Retina (tissue), 1 donor: ENCODE measurements at regions not wholly inside any gene's neighbourhood (a gene's known extent, or its start where the extent isn't known, plus 50 kb on each side); places are given as distances from the start of the nearest gene placed in this dataset.
A peak's percentile ranks its signal among the peaks of the same experiment; 100 is the strongest.

Source experiments
- DNase-seq: peaks from one replicate; pipeline ENCODE4 v3.0.0-alpha.2; 2016

DNA sequence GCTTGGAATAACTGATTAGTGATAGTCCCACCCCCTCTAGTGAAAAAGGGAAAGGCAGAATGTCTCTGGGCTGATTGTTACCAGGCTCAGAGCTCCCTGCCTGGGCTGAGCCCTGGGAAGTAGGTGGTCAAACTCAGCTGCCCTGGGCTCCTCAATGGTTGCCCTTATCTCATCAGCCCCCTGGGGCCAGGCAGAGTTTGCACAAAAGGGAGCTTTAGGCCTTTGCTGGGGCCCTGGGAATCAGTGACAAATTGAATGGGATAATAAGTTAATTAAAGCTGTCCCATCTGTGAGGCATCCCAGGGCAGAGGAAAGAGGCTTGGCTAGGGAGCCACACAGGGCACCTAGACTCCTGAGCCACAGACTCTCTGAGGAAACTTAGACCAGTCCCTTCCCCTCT is 89.0 kb downstream of the EFNB1 start:
- DNase-seq, result peak; percentile 40

DNA sequence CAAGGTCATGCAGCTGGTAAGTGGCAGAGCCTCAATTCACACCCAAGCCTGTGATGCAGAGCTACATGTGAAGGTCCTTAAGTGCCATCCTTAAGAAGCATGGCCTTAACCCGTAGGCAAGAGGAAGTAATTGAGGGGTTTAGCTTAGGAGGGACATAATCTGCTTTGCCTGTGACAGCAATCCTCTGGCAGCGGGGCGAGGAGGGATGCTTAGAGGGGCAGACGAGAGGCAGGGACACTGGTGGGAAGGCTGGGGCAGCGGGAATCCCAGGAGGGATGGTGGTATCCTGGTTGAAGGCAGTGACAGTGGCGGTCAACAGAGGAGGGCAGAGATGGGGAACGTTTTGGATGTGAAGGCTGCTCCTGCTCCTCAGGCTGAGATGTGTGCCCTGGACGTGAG is 88.1 kb downstream of the EFNB1 start:
- no peak for DNase-seq

DNA sequence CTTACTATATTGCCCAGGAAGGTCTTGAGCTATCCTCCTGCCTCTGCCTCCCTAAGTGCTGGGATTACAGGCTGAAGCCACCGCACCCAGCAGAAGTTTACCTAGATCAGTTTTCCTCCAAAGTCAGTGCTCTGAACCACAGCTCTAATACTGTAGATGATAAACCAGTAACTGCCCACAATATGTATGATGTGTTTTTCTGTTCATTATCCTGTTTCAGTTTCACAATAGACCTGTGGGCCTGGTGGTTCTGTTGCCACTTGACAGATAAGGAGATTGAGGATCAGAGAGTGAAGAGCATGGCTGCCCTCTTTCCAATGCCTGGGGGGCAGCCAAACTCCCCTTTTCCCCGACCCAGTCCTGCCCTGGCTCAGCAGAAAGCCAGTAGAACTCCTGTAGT is 87.0 kb downstream of the EFNB1 start:
- DNase-seq, result no peak

DNA sequence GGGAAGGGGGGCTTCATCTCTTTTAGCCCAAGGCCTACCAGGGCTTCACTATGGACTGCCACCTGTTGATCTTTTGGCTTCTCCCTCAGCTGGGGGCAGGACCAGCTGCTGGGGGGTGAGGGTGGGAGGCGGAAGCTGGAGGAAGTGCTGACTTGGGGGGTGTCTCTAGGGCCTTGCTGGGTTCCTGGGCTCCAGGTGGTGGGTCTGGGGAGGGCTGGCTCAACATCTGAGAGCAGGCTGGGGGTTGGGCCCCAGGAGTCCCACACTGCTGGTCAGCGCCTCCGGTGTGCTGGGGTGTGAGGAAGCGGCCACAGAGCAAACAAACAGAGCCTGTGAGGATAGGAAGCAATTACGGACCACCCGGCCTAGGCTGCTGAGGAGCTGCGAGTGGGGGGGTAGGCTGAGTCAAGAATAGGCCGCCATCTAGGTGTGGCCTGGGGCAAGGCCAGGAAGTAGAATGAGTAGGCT is 85.7 kb downstream of the EFNB1 start:
- no peak for DNase-seq

DNA sequence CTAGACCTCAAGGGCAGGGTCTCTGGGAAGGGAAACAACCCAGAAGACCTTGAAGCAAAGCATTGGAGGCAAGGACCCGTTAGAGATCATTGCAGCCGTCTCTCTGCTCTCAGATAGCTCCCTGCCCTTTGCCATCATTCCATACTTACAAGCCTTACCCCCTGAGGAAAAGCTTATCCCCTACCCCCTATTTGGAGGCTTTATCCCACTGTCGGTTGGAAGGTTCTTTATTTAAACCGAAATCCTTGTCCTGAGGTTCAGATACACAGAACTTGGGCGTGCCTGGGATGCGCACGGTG is 84.4 kb downstream of the EFNB1 start:
- peak; percentile 56 for DNase-seq

- peak; percentile 67 for DNase-seq
These were observed 83.3 kb downstream of the EFNB1 start for GRCh38 chrX:68912113-68912512.

GRCh38 chrX:68910731-68911428 is 82.1 kb downstream of the EFNB1 start:
- DNase-seq, result no peak

- no peak for DNase-seq
These were observed 81.1 kb downstream of the EFNB1 start for GRCh38 chrX:68909945-68910344.

DNA sequence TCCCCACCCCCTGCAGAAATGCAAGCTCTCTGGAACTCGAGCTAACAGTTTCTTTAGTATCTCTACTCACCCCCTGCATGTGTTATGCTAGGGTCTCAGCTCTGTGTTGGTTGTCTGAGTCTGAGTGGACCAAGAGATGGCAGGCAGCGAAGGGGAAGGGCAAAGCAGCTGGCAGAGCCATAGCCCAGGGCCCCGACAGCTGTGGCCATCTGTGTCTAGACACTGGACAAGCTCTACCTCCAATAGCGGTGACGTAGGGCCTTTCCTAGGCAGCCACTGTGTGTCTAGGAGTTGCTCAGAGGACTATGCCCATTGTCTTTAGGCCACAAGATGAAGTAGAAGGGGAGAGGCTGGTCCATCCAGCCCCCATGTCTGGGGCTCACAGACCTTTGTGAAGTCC is 79.2 kb downstream of the EFNB1 start:
- no peak for DNase-seq

DNA sequence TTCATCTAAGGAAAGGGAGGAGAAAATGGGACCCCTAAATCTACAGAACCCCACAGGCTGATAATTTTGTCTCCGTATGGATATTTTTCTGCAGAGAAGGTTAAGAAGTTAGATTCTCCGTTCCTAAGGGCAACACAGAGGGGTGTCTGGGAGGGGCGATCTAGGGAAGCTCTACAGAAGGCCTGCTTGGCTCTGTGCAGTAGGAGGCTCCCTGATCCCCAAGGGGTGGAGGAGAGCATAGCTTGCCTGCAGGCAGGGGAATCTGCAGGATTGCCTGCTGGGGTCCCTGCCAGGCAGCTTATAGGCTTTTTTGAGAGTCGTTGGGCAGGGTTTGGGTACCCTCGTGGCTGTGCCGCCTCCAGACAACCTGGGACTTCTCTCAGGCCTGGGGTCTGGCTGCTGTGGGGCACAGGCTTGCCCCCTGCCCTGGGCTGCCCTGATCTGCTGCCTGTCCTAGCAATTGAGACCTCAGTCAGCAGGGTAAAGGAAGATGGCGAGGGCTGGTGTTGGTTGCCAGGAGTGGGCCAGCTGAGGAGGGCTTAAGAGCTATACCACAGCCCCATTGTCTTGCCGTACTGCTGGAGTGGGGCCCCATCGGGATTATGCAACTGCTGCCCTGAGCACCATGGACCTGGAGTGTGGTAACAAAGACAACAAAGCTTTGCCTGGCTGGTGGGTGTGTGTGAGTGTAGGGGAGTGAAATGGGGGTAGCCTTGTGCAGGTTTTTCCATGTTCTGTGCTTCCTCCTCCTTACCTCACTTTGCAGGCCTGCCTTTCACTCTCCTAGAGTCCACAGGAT is 74.1 kb downstream of the EFNB1 start:
- no peak for DNase-seq

- no peak for DNase-seq
These were observed 72.7 kb downstream of the EFNB1 start for GRCh38 chrX:68901519-68901918.

- no peak for DNase-seq
These were observed 69.8 kb downstream of the EFNB1 start for GRCh38 chrX:68898598-68898997.

- no peak for DNase-seq
These were observed 68.5 kb downstream of the EFNB1 start for GRCh38 chrX:68897118-68897945.

DNA sequence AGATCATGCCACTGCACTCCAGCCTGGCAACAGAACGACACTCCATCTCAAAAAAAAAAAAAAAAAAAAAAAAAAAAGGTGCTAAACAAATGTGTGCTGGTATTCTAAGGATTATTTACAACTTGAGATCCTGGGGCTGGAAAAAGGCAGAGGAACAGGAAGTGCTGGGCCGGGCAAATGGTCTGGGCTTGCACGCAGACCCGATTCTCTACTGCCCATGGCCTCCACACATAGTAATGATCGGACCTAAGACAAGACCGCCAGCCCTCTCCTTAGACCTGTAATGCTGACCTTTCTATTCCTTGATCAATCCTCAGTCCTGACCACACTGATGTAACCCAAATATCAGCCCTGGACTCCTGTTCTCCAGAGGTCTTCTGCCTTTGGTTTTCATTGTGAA is 67.8 kb downstream of the EFNB1 start:
- DNase-seq, result no peak

GRCh38 chrX:68895778-68896177 is 67.0 kb downstream of the EFNB1 start:
- DNase-seq, result no peak

DNA sequence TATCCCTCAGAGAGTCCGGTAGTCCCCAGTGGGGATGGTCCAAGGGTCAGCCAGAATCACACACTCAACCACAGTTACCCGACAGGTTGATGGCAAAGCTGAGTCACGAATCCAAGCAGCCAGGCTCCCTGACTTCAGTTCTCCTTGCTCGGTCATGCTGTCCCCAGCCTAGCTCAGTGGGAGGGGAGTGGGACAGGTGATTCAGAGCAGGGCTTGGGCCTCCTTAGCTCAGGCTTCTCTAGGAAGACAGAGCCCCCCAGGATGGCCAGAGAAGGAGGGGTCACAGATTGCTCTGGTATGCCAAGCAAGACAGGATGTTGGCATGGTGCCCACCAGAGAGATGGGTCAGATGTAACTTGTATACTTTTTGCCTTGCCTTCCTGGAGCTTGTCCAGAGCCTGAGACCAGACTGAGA is 66.5 kb downstream of the EFNB1 start:
- no peak for DNase-seq

DNA sequence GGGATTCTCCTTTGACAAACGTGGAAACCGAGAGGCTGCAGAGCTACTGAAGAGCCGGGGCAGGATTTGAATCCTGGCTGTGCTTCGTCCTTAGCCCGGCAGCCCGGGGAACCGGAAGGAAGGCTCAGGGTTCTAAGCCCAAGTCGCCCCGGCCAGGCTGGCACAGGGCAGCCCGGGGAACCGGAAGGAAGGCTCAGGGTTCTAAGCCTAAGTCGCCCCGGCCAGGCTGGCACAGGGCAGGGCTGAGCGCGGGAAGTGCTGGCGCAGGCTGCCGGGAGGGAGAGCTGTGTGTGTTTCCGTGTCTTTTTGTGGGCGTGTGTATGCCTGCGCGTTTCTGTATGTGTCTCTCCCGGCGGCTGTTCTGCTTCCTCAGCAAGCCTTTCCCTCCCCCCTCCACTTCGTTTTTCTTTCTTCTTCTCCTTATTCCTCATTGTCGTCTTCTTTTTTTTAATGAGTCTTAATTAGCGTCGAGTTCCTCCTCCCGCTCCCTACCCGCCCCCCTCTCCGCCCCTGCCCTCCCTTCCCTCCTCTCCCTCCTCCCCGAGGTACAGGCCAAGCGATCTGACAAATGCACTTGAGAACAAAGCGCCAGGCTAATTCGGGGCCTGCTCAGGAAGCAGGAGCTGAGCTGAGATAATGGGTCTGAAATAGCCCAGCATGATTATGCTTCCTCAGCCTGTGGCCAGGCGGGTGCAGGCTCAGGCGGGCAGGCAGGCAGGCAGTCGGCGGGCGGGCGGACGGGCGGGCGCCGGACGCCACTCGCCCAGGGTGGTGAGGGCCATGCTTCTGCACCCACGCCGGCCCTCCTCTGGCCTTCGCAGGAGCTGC is 65.9 kb downstream of the EFNB1 start:
- DNase-seq, result peak; percentile 79

GRCh38 chrX:68894142-68894512 is 65.3 kb downstream of the EFNB1 start:
- no peak for DNase-seq

- peak; percentile 49 for DNase-seq
These were observed 63.8 kb downstream of the EFNB1 start for GRCh38 chrX:68892651-68893050.

DNA sequence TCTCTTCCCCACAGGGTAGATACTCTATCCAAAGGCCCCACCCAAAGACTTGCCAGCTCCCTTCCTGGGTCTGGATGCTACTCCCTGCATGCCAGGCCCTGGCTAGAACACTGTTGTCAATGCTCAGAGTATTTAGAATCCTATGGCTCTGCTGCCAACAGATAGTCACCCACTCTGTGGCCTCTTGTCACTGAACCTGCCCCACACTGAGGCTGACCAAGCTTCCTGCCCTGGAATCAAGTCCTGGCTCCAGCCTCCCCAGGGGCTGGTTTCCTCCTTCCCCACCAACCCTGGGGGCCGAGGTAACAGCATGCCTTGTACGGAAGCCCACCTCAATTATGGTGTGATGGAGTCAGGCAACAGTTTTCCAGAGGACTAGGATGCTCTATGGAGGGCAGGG is 63.3 kb downstream of the EFNB1 start:
- DNase-seq, result no peak
